NCI-H2196 treated with DMSO at 0.1 percent for 48 hours (cell line): ENCODE measurements at regions not wholly inside any gene's neighbourhood (a gene's known extent, or its start where the extent isn't known, plus 50 kb on each side); places are given as distances from the start of the nearest gene placed in this dataset.
"Not testable (repeated sequence)": the region's sequence is repeated elsewhere in the genome, so short reads cannot be mapped to it uniquely, and the experiment has no call there.

Experiments
- DNase-seq: peaks from one replicate; lab custom pipeline; 2025; ENCODE audit not compliant: unreplicated experiment; lab: John Stamatoyannopoulos, UW

DNA sequence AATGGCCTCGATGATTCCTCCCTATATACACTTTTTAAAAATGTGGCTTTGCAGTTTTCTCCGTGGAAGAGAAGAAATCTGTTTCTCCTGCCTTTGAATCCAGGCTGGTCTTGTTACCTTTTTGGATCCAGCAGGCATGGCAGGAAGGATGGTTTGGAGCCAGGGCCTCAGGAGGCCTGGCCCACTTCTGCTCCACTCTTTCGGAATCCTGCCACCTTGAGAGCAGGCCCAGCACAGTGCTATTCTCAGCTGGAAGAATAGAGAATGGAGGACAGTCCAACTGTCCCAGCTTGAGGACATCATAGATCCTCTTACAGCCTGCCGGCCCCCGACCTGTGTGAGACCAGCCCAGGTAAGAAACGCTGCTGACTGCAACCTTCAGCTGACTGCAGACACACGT, 421.5 kb downstream of the FUT8 start:
- no peak for DNase-seq

DNA sequence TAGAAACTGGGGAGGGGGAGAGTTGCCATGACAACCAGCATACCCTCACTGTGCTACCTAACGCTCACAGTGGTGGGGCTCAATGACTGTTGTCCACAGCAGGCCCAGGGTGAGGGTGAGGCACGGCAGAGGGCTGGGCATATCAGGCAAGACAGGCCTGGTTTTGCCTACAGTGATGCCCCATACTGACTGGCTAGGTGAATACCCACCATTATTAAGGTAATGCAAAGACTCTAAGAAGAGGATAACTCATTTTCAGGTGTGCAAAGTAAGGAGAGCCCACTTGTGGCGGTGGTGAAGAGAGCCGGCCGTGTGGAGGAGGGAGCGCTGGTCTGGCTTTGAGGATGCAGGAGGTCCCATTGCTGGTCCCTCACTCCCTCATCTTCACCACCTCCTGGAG, 422.3 kb downstream of the FUT8 start:
- no peak for DNase-seq

DNA sequence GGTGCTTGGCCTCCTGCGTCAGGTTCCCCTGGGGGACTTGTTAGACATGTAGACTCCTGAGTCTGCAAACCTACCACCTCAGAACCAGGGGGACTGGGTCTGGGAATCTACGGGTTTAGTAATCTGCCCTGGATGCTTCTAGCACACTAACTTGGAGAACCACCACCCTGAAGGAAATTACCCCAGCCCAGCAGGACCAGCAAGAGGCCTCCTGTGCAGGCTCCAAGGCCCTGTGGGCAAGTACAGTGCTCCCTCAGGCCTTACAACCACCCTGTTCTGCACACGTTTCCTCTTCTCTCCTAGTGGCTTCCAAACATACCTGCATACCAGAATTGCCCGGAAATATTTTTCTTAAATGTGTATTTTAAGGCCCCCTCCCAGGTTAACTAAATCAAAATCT, 423.0 kb downstream of the FUT8 start:
- DNase-seq = no peak

DNA sequence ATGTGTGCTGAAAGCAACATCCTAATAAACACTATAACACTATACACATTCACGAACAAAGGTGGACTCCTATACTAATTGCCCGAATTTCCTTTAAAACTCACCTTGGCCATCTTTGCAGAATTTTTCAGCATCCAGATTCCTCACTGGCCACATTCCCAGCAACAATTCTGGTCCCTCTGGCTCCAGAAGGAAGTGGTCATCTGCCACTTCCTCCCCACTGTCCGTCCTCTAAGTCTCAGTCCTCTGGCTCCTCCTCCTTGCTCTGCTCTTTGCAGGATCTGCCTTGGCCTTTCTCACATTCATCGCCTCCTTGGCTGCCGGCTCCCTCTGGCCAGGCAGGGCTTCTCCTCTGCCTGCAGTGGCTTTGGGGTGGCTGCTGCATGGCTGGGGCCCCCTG, 426.0 kb downstream of the FUT8 start:
- no peak for DNase-seq

DNA sequence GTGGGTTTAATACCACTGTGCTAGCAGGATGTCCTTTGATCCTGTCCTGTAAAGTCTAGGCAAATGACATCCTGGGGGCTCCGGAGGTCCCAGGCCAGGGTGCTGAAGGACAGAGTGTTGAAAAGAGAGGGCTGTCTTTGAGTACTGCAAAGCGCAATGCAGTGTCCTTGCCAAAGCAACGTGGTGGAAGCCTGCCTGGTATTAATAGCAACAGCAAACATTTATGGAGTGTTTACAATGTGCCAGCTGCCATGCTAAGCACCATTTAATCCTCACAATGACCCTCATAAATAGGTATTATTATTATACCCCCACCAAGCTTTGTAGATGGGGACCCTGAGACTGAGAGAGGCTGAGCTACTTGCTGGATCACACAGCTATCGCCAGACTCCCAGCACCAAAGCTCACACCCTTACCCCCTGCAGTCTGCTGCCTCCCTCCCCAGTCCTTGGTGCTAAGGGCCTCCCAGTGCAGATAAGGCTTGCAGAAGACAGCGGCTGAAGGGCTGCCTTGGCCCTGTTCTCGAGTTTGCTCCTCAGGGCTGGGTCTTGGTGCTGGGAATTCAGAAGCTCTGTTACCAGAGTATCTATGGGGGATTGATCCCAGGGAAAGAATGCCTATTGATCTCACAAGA, 427.7 kb downstream of the FUT8 start:
- DNase-seq = peak; percentile 74

DNA sequence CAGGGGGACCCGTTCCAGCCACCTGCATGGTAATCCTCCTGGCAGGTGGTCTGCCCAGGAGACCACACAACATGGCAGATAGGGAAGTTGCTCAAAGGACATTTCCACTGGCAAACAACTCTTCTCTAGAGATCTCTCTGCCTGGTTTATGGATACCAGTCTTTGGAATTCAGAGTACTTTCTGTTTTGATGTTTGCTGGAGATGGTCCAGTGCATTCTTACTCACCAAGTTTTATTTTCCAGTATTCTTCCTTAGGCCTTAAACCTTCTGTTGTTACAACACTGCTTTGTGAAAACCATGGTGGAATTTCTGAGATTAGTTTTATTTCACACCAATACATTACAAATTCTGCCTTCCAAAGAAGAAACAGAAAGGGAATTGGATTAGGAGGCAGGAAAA, 428.3 kb downstream of the FUT8 start:
- DNase-seq = no peak

DNA sequence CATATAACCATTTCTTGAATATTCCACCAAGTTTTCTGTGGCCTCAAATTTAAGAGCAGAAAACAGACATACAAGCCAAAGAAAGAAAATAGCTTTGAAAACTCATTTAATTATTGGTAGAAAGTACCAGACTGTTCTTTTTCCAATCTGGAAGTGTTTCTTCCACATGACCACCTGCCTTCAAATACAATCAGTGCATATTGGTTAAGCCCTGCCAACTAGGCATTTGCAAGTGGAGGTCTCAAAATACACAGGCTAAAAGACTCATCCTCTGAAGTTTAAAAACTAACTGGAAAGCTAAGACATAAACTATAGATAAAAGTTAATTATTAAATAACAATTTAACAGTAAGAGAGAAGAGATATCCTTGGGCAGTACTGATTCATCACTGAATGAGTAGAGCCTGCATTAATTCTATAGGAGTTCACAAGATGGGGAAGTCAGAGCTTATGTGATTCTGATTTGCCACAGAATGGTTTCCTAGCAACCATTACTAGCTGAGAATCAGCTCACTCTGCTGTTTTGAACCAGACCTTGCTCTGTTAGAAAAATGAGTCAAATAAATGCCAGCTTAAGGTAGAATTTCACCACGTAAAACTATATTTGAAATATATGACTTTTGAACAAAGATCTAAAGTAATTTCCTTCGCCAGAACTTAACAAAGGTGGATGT, 433.8 kb downstream of the FUT8 start:
- no peak for DNase-seq

DNA sequence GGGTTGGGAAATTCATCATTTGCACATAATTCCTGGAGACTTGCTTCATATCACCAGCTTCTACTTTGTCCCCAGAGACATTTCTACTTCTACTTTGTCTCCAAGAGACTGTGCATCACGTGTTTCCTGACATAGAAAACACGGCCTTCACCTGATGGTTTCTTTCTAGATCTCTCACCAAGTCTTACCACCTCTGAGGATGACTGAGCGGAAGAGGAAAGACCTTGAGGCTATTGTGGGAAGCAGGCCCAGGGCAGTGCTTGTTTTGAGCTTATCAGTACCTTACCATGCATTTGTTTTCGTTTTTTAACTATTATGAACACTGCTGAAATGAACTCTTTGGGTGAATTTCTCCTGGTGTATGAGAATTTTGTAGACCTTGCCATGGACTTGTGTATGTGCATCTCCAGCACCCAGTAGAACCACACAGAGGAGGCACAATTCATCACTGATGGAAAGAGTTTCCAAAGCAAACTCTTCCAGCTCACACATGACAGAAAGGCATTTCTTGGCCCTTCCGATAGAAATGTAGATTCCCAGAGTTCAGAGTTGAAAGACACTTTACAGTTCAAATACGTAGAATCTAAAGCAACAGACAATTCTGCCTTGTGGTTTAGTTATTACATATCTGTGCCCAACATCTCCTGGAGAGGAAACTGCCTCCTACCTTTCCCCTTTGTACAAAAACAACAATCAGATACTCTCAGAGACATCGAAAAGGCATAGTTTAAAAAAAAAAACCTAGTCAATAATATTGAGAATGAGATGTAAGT, 434.7 kb downstream of the FUT8 start:
- no peak for DNase-seq

DNA sequence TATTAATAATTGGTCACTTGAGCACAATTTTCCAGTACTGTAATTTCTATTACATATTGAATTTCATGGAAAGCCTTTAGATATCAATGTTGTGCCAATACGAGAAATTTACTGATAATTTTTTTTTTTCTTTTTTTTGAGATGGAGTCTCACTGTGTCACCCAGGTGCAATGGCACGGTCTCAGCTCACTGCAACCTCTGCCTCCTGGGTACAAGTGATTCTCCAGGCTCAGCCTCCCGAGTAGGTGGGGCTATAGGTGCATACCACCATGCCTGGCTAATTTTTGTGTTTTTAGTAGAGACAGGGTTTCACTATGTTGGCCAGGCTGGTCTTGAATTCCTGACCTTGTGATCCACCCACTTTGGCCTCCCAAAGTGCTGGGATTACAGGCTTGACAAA, 435.4 kb downstream of the FUT8 start:
- not testable (repeated sequence) for DNase-seq

DNA sequence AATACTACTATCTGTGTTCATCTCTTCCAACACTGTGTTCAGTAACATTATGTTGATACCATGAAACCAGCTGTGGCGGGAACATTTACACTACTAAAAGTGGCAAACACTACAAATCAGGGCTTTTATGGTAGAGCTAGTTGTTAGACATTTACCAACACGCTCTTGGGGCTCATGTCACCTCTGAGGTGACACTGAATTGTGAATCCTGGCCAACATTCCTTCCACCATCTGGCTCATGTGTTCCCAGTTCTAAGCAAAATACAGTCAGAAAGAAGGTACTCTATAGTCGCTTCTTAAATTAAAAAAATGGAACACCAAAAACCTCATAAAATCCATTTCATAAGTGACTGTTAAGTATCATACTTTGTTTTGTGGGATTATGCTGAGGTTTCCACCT, 436.6 kb downstream of the FUT8 start:
- DNase-seq = no peak

DNA sequence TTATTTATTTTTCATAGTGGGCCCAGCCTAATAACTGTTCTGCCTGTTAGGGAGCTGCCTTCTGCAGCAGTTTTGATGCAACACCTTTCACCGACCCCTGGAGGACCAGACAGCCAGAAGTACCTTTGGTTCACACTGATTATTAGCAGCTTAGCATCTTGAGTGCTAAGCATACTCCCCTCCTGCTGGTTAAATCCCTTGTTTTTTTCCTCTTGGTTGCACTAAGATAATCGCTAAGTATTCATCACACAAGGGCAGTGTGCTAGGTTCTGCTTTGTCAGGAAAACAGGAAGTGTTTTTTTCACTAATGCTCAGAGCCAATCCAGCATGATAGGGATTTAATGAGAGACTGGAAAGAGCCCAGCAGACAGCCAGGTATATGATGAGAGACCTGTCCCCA, 437.0 kb downstream of the FUT8 start:
- DNase-seq = no peak

DNA sequence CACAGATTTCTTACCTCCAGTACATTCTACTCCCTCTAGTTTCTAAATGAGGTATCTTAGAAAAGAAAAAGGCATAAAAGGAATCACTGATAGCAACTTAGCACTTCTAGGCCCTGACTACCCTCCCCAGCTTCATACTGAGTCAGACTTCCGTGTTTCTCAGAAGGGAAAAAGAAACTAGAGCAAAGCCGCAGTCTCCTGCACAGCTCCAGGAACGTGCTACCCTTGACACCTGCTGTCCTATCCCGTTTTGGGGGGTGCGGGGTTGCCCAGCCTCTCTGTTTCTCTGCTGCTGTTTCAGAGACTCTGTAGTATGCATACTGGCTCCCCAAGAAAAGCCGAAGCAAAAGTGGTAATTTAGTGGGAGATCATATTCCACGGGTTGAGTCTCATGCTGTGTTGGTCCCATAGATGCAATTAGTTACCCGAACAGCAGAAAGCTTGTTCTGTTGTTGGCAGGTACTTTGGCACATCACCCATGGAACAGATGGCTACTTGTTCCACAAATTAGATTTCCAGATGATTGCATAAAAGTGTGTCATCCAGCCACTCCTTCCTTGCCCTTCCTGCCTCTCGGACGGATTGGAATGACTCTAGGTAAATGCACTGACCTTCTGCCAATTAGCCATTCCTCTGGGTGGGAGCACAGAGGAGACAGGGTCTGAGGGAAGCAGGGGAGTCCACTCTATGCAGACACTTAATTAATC, 438.1 kb downstream of the FUT8 start:
- DNase-seq = no peak

DNA sequence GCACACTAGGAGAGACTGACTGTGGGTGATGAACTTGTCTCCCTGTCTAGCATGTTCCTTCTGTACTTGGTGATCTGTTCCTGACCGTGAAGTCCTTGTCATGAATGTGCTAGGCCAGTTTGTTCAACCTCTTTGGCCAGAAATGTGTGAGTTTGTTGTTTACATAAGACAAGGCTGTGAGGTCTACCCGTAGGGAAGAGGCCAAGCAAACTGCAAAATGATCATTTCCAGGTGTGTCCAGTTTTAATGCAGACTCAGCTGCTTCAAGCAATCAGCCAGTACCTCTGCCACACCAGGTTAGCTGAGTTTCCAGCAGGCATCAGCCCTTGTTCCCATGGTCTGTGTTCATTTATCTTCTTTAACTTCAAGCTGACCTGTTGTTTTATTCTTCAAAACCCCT, 440.2 kb downstream of the FUT8 start:
- DNase-seq = no peak

DNA sequence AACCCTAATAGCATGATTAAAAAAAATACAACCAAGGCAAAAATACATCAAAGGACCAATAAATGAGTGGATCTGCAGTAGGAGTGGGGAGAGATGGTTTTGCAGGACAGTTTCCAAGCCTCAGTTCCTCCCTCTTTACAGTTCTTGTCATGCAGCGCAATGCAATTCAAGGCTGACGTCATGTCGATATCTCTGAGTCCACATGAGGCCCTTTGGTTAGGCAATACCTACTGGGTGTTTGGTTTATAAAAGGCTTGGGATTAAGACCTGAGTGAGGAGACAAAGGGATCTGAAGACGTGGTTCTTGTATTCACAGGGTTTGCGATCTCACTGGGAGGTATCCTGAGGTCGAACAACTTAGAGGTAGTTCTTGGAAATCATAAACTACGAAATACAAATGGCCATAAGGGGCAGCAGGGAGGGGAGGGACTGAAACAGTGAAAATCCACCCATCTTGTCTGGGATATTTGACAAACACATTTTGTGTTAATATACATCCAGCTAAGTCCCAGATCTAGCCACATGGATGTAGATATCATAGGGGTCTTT, 441.0 kb downstream of the FUT8 start:
- DNase-seq = no peak

DNA sequence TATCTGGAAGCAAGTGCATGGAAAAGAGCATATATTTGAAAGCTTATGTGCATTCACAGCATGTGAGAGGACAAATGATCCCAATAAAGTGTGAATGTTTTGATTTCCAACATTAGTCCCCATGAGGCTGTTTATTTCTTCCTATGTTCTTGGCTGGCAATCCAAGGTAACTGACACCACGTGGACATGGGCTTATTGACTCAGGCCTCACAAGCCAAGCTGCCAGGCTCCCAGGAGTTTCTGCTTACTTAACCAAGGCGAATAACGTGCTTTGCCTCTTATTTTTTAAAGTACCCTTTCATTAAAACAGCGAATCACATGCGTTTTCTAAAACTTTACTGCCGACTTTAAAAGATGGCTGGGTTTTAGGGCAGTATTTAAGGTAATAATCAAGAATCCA, 441.7 kb downstream of the FUT8 start:
- no peak for DNase-seq

DNA sequence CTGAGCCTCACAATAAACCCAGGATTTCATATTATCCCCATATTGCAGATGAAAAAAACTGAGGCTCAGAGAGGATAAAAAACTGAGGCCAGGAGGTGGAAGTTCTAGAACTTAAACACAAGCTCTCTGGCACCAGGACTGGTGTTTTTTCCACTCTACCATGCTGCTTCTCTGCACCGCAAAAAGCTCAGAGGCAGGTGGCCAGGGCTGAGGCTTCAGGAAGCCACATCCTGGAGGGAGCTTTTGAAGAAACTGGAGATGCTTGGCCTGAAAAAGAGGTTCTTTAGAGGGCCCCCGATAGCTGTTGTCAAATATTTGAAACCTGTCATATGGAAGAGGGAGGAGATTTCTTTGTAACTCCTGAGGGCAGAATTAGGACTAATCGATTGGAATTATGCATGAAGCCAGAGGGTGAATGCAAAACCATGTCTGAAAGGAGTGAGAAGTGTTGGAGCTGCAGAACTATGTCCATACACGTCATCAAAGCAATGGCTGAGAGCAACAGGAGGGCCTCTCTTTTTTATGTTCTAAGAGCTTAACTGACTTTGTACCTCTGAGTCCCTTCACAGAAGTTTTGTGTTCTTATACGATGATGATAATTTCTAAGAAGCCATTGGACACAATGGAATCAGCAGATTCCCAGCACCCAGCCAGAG, 448.6 kb downstream of the FUT8 start:
- no peak for DNase-seq

DNA sequence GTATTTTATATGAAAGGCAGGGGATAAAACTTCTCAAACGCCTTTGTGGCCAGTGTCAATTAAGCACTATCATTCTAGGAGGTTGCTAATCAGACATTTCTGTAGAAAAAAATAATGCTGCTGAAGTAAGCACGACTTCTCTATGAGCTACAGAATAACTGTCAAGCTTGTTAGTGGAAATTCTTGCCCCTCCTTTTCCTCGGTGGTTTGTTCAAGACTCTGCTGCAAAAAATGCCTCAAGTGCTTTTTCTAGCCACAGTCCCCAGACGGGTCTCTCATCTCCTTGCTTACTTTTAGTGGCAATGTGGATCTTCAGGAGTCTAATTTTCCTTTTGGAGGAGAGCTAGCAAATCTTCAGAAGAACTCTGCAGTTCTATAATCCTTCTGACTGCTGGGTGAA, 452.0 kb downstream of the FUT8 start:
- DNase-seq = no peak

DNA sequence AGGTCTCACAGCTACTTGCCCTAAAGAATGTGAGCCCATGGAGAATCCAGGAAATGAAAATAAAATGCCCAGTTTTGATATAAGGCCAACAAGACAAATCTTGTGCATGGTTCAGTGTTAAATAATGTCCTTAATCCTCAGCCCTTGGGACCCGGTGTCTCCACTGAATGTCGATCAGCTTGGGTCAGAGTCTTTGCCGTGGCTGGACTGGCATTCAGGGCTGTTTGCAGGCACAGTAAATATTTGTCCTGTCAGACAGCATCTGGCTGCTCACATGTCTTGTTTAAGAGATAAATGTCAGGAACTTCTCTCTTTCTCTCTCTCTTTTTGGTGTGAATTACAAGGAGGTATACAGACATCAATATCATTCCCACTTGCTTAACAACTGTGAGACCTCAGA, 452.5 kb downstream of the FUT8 start:
- no peak for DNase-seq

DNA sequence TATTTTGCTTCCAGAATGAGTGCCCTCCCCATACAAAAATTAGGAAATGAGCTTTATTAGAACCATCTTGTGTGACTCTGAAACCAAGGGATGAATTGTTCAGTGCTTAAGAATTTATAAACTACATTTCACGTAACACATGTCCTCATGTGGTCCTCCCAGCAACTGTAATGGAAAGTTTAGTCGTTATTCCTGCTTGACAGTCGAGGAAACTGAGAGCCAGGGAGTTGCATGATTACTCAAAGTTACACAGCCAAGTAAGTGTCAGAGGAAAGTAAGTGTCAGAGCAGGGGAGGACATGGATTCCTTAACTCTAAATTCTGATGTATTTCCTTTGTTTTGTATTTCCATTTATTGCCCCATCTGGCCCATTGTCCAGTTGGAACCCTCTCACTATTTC, 453.9 kb downstream of the FUT8 start:
- DNase-seq = no peak

DNA sequence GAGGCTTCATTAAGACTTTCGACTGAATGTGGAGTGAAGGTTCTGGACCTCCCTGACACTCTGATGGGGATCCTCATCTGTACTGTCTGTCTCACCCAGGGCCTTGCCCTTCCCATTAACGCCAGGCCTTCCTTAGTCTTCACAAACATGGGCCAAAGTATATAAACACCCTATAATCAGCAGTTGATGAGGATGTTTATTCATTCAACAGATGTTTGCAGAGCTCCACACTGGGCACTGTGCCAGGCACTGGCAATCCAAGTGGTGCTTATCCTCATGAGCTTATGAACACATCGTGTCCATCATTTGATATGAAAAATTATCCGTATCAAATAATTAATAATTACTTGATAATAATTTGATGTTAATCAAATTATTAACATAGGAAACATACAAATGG, 454.4 kb downstream of the FUT8 start:
- DNase-seq = peak; percentile 26

DNA sequence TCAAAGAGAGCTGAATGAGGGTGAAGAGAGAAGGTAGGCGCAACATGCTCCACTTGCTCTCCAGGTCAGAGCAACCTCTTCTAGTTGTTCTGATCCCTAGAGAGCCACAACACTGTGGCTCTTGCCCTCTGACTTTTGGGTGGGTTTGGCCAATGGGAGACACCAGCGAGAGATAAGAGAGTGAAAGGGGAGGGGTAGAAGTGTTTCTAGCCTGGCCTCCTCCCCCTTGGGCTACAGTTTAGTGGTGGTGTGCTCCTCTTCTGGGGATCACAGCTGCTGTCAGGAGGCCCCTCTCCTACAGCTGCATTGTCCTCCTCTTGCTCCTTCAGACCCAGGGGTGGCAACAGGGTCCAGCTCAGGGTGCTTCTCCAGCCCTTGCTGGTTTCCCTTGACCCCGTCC, 454.8 kb downstream of the FUT8 start:
- DNase-seq = no peak
